Tibial nerve (tissue), 4 donors: ENCODE measurements at regions not wholly inside any gene's neighbourhood (a gene's known extent, or its start where the extent isn't known, plus 50 kb on each side); places are given as distances from the start of the nearest gene placed in this dataset.
"Not testable (repeated sequence)": the region's sequence is repeated elsewhere in the genome, so short reads cannot be mapped to it uniquely, and the experiment has no call there.

Experiments
- EP300 ChIP-seq, 2 donors: sonication (generic); formaldehyde crosslinking; IDR thresholded peaks; one replicate each; pipeline ENCODE4 v1.6.1; 2017; ENCODE audit warnings: antibody characterized with exemption in 2 of 2, mild to moderate bottlenecking in 1 of 2
- TF ChIP-seq, protein P1 (sequence below), 5 experiments: fragments of 200-600 bp in 3 of 5; fragments of 450-650 bp in 2 of 5; sonication (generic) in 3 of 5; IDR thresholded peaks; one replicate each; pipeline ENCODE4 v1.5.1; 2016 to 2019; ENCODE audit warnings: antibody characterized with exemption in 5 of 5, mild to moderate bottlenecking in 3 of 5, moderate library complexity in 2 of 5

DNA sequence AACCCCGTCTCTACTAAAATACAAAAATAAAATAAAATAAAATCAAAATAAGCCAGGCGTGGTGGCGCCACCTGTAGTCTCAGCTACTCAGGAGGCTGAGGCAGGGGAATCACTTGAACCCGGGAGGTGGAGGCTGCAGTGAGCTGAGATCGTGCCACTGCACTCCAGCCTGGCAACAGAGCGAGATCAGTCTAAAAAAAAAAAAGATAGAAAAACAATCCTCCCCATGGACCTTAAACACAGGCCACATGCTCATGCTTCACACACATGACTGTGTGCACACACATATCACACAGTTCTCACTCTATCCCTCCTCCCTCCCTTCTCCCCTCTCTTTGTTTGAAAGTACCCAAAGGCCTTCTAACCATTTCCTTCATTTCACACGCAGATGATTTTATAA lies 667.6 kb downstream of the UQCRFS1 start:
- TF ChIP-seq, protein P1, sequence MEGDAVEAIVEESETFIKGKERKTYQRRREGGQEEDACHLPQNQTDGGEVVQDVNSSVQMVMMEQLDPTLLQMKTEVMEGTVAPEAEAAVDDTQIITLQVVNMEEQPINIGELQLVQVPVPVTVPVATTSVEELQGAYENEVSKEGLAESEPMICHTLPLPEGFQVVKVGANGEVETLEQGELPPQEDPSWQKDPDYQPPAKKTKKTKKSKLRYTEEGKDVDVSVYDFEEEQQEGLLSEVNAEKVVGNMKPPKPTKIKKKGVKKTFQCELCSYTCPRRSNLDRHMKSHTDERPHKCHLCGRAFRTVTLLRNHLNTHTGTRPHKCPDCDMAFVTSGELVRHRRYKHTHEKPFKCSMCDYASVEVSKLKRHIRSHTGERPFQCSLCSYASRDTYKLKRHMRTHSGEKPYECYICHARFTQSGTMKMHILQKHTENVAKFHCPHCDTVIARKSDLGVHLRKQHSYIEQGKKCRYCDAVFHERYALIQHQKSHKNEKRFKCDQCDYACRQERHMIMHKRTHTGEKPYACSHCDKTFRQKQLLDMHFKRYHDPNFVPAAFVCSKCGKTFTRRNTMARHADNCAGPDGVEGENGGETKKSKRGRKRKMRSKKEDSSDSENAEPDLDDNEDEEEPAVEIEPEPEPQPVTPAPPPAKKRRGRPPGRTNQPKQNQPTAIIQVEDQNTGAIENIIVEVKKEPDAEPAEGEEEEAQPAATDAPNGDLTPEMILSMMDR (IDR thresholded peaks at IDR 0.05), result not testable (repeated sequence)
- not testable (repeated sequence) for TF ChIP-seq EP300 (IDR thresholded peaks at IDR 0.05)
